H9 (cell line): ENCODE measurements at regions not wholly inside any gene's neighbourhood (a gene's known extent, or its start where the extent isn't known, plus 50 kb on each side); places are given as distances from the start of the nearest gene placed in this dataset.

ENCODE experiments used
- DNase-seq: peaks from one replicate; pipeline ENCODE4 v3.0.0-alpha.2; 2017
- H2AFZ ChIP-seq: one replicate; pipeline ENCODE4 v1.6.1; 2013; ENCODE audit warnings: mild to moderate bottlenecking, low read length, control low read depth, moderate library complexity
- H2AK5ac ChIP-seq: 2 replicates; pipeline ENCODE4 v1.6.1; 2013; ENCODE audit warnings: low read length, control low read depth, mixed read lengths; ENCODE audit not compliant: insufficient read length
- H2BK120ac ChIP-seq: one replicate; pipeline ENCODE4 v1.6.1; 2013; ENCODE audit warnings: low read depth, mild to moderate bottlenecking, low read length, control low read depth, inconsistent platforms; ENCODE audit not compliant: poor library complexity, severe bottlenecking
- H2BK12ac ChIP-seq: 2 replicates; pipeline ENCODE4 v1.6.1; 2013; ENCODE audit warnings: low read length, control low read depth, mixed read lengths, low read depth; ENCODE audit not compliant: insufficient read length
- H2BK15ac ChIP-seq: 2 replicates; pipeline ENCODE4 v1.6.1; 2013; ENCODE audit warnings: low read depth, low read length, control low read depth
- H2BK20ac ChIP-seq: one replicate; pipeline ENCODE4 v1.6.1; 2013; ENCODE audit warnings: low read depth, mild to moderate bottlenecking, low read length, control low read depth, inconsistent platforms; ENCODE audit not compliant: poor library complexity, severe bottlenecking
- H2BK5ac ChIP-seq: 2 replicates; pipeline ENCODE4 v1.6.1; 2013; ENCODE audit warnings: low read length, control low read depth, mixed read lengths; ENCODE audit not compliant: insufficient read length
- H3K14ac ChIP-seq: 2 replicates; pipeline ENCODE4 v1.6.1; 2013; ENCODE audit warnings: low read length, control low read depth; ENCODE audit not compliant: insufficient read depth
- H3K18ac ChIP-seq: 2 replicates; pipeline ENCODE4 v1.6.1; 2013; ENCODE audit warnings: low read depth, mild to moderate bottlenecking, mixed read lengths, low read length, control low read depth; ENCODE audit not compliant: insufficient read length
- H3K23ac ChIP-seq: 2 replicates; pipeline ENCODE4 v1.6.1; 2013; ENCODE audit warnings: low read length, control low read depth, mixed read lengths, low read depth; ENCODE audit not compliant: insufficient read length
- H3K23me2 ChIP-seq: 2 replicates; pipeline ENCODE4 v1.6.1; 2013; ENCODE audit warnings: low read depth, mild to moderate bottlenecking, mixed read lengths, low read length, control low read depth; ENCODE audit not compliant: insufficient read length, poor library complexity, severe bottlenecking
- H3K27ac ChIP-seq: 2 replicates; pipeline ENCODE4 v1.5.1; 2013; ENCODE audit warnings: low read length, control low read depth, mixed read lengths, low read depth; ENCODE audit not compliant: insufficient read length
- H3K27me3 ChIP-seq: 2 replicates; pipeline ENCODE4 v1.6.1; 2013; ENCODE audit warnings: low read length, control low read depth, inconsistent platforms; ENCODE audit not compliant: insufficient read depth
- H3K4ac ChIP-seq: 2 replicates; pipeline ENCODE4 v1.6.1; 2013; ENCODE audit warnings: low read depth, mild to moderate bottlenecking, control low read depth, inconsistent platforms, low read length, moderate library complexity
- H3K4me1 ChIP-seq: 2 replicates; pipeline ENCODE4 v1.6.1; 2013; ENCODE audit warnings: low read length, control low read depth, inconsistent platforms; ENCODE audit not compliant: insufficient read depth
- H3K4me2 ChIP-seq: 2 replicates; pipeline ENCODE4 v1.6.1; 2013; ENCODE audit warnings: low read length, control low read depth, mixed read lengths; ENCODE audit not compliant: insufficient read length, insufficient read depth
- H3K56ac ChIP-seq: 2 replicates; pipeline ENCODE4 v1.6.1; 2013; ENCODE audit warnings: low read depth, mild to moderate bottlenecking, mixed read lengths, low read length, control low read depth; ENCODE audit not compliant: insufficient read length
- H3K79me1 ChIP-seq: 2 replicates; pipeline ENCODE4 v1.6.1; 2013; ENCODE audit warnings: low read depth, mild to moderate bottlenecking, moderate library complexity, low read length, control low read depth, inconsistent platforms; ENCODE audit not compliant: insufficient read depth, poor library complexity, severe bottlenecking
- H3K79me2 ChIP-seq: 2 replicates; pipeline ENCODE4 v1.6.1; 2013; ENCODE audit warnings: low read length, control low read depth, inconsistent platforms; ENCODE audit not compliant: insufficient read depth
- H3K9ac ChIP-seq: 2 replicates; pipeline ENCODE4 v1.6.1; 2013; ENCODE audit warnings: low read length, control low read depth, mixed read lengths; ENCODE audit not compliant: insufficient read length; ENCODE audit errors: extremely low read depth
- H3K9me3 ChIP-seq: one replicate; pipeline ENCODE4 v1.6.1; 2013; ENCODE audit warnings: low read depth, low read length, inconsistent platforms; ENCODE audit not compliant: control insufficient read depth
- H3T11ph ChIP-seq: one replicate; pipeline ENCODE4 v1.6.1; 2013; ENCODE audit warnings: mild to moderate bottlenecking, low read length, control low read depth, inconsistent platforms
- H4K20me1 ChIP-seq: one replicate; pipeline ENCODE4 v1.6.1; 2013; ENCODE audit not compliant: control insufficient read depth, insufficient read length, insufficient read depth
- H4K5ac ChIP-seq: 2 replicates; pipeline ENCODE4 v1.6.1; 2013; ENCODE audit warnings: low read depth, mild to moderate bottlenecking, mixed read lengths, low read length, control low read depth; ENCODE audit not compliant: insufficient read length
- H4K8ac ChIP-seq: replicated peaks from 2 replicates; pipeline ENCODE4 v1.6.1; 2013; ENCODE audit warnings: low read length, control low read depth, mixed read lengths, low read depth; ENCODE audit not compliant: insufficient read length
- H4K91ac ChIP-seq: 2 replicates; pipeline ENCODE4 v1.6.1; 2013; ENCODE audit warnings: low read depth, mild to moderate bottlenecking, moderate library complexity, mixed read lengths, low read length, control low read depth; ENCODE audit not compliant: insufficient read length
- H3K27ac Mint-ChIP-seq, 3 experiments: 2 replicates in 2 of 3; 3 replicates in 1 of 3; pipeline ENCODE4 v1.8.0; 2020 to 2021; ENCODE audit warnings: mixed read lengths in 3 of 3, mild to moderate bottlenecking in 1 of 3, moderate library complexity in 1 of 3
- H3K27me3 Mint-ChIP-seq: 2 replicates; pipeline ENCODE4 v1.8.0; 2021; ENCODE audit warnings: low read depth, mild to moderate bottlenecking, moderate library complexity, mixed read lengths
- H3K36me3 Mint-ChIP-seq, 3 experiments: 2 replicates in 2 of 3; 3 replicates in 1 of 3; pipeline ENCODE4 v1.8.0; 2020 to 2021; ENCODE audit warnings: low read depth in 3 of 3, mixed read lengths in 3 of 3; ENCODE audit not compliant: insufficient read depth in 1 of 3
- H3K4me1 Mint-ChIP-seq, 2 experiments: 2 replicates each; pipeline ENCODE4 v1.8.0; 2020; ENCODE audit warnings: mixed read lengths in 2 of 2
- H3K4me3 Mint-ChIP-seq, 2 experiments: 2 replicates in 1 of 2; 3 replicates in 1 of 2; pipeline ENCODE4 v1.8.0; 2020 to 2021; ENCODE audit warnings: mild to moderate bottlenecking in 2 of 2, mixed read lengths in 2 of 2, moderate library complexity in 1 of 2
- H3K9me3 Mint-ChIP-seq, 2 experiments: 2 replicates in 1 of 2; 3 replicates in 1 of 2; pipeline ENCODE4 v1.8.0; 2020; ENCODE audit warnings: mild to moderate bottlenecking in 2 of 2, mixed read lengths in 2 of 2, moderate library complexity in 1 of 2
- CTCF ChIP-seq: fragments of 200-600 bp; sonication (generic); conservative IDR thresholded peaks from 3 replicates; pipeline ENCODE4 v1.8.0; 2021; ENCODE audit warnings: antibody characterized with exemption, mild to moderate bottlenecking

GRCh38 chr1:199766218-199766792 lies 261.2 kb upstream of the NR5A2 start:
- H3K36me3 Mint-ChIP-seq, result peaks cover 5 to 18% (median 6%) of the 10 kb centered on the region in 3 experiments; a peak in 6 of 7 replicates
- no peak overlapping the region for H3K9ac ChIP-seq
- no peaks in the 10 kb centered on the region for H3K9me3 ChIP-seq
- H3K4me1 Mint-ChIP-seq, result peaks cover 0 to 3% of the 10 kb centered on the region in 2 experiments; a peak in 2 of 4 replicates
- H4K20me1 ChIP-seq, result no peaks in the 10 kb centered on the region
- no peak overlapping the region for H3K27ac Mint-ChIP-seq
- no peak overlapping the region for H2BK15ac ChIP-seq
- H3K27me3 ChIP-seq, result no peaks in the 10 kb centered on the region
- no peak overlapping the region for H2BK5ac ChIP-seq
- H3K9me3 Mint-ChIP-seq, result peaks cover 21 to 27% of the 10 kb centered on the region in 2 experiments
- no peaks in the 10 kb centered on the region for H3K23me2 ChIP-seq
- no peak overlapping the region for H3K18ac ChIP-seq
- no peak overlapping the region for H3K56ac ChIP-seq
- H2AK5ac ChIP-seq, result no peak overlapping the region
- H4K8ac ChIP-seq, result no peak overlapping the region
- H3K4me3 Mint-ChIP-seq, result no peak overlapping the region
- H2BK120ac ChIP-seq, result no peak overlapping the region
- no peak overlapping the region for H2AFZ ChIP-seq
- H3K4me2 ChIP-seq, result no peak overlapping the region
- H3K79me1 ChIP-seq, result no peaks in the 10 kb centered on the region
- H3K23ac ChIP-seq, result no peak overlapping the region
- no peak overlapping the region for H3T11ph ChIP-seq
- no peak overlapping the region for H2BK12ac ChIP-seq
- DNase-seq, result no peak
- H3K79me2 ChIP-seq, result no peaks in the 10 kb centered on the region
- H4K5ac ChIP-seq, result no peak overlapping the region
- H3K27ac ChIP-seq, result no peak overlapping the region
- H2BK20ac ChIP-seq, result no peak overlapping the region
- H3K4me1 ChIP-seq, result no peaks in the 10 kb centered on the region
- no peak overlapping the region for H3K4ac ChIP-seq
- H3K14ac ChIP-seq, result no peak overlapping the region
- no peak for TF ChIP-seq CTCF
- H3K27me3 Mint-ChIP-seq, result no peaks in the 10 kb centered on the region
- H4K91ac ChIP-seq, result no peak overlapping the region
